ENCODE measurements at regions not wholly inside any gene's neighbourhood (a gene's known extent, or its start where the extent isn't known, plus 50 kb on each side); places are given as distances from the start of the nearest gene placed in this dataset.
A peak's percentile ranks its signal among the peaks of the same experiment; 100 is the strongest.

DNA sequence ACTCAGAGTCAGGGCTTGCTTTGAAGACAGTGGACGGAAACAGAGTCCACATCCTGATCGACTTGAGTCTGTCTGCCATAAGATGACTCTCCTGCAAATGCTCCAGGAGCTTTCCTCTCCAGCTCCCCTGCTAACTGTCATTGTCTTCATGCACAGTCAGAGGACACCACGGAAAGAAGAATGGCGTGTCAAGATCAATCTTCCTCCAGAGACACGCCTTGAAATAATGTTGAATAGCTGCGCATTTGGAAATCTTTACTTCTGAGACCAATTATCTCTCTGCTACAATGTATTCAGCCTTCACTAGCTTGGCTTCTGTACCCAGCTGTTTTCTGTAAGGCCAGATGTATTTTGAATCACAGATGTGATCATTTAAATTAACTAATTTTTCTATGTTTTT lies 457.2 kb downstream of the CDH2 start:
- no peaks in the 10 kb centered on the region for H3K9me3 ChIP-seq (ENCODE audit: control insufficient read depth, low read depth, low read length)
- no peak overlapping the region for H2BK15ac ChIP-seq (ENCODE audit: low read depth, low read length)
- Mint-ChIP-seq H3K27ac (peak overlapping the region in 2 of 3 experiments; percentile 5 to 72; a peak in 2 of 7 replicates), H3K4me3 (no peak overlapping the region; a peak in 1 of 5 replicates), H3K36me3 (ENCODE audit: insufficient read depth in 1 of 3, low read depth in 3 of 3) (no peaks in the 10 kb centered on the region; a peak in 1 of 7 replicates), H3K9me3 (no peaks in the 10 kb centered on the region; a peak in 2 of 5 replicates), H3K4me1 (peaks cover 50 to 56% of the 10 kb centered on the region in 2 experiments), H3K27me3 (ENCODE audit: low read depth) (no peaks in the 10 kb centered on the region)
- H3T11ph ChIP-seq (ENCODE audit: low read length) = no peak overlapping the region
- H4K8ac ChIP-seq (replicated peaks; ENCODE audit: insufficient read length, low read depth, low read length) = no peak overlapping the region
- no peak overlapping the region for H4K5ac ChIP-seq (ENCODE audit: insufficient read length, low read depth, low read length)
- no peaks in the 10 kb centered on the region for H3K23me2 ChIP-seq (ENCODE audit: insufficient read length, low read depth, low read length, poor library complexity, severe bottlenecking)
- no peak for DNase-seq
- H2BK120ac ChIP-seq (ENCODE audit: low read depth, low read length, poor library complexity, severe bottlenecking) = no peak overlapping the region
- no peak overlapping the region for H2BK20ac ChIP-seq (ENCODE audit: low read depth, low read length, poor library complexity, severe bottlenecking)
- H3K79me2 ChIP-seq (ENCODE audit: insufficient read depth, low read length) = no peaks in the 10 kb centered on the region
- TF ChIP-seq, protein P1, sequence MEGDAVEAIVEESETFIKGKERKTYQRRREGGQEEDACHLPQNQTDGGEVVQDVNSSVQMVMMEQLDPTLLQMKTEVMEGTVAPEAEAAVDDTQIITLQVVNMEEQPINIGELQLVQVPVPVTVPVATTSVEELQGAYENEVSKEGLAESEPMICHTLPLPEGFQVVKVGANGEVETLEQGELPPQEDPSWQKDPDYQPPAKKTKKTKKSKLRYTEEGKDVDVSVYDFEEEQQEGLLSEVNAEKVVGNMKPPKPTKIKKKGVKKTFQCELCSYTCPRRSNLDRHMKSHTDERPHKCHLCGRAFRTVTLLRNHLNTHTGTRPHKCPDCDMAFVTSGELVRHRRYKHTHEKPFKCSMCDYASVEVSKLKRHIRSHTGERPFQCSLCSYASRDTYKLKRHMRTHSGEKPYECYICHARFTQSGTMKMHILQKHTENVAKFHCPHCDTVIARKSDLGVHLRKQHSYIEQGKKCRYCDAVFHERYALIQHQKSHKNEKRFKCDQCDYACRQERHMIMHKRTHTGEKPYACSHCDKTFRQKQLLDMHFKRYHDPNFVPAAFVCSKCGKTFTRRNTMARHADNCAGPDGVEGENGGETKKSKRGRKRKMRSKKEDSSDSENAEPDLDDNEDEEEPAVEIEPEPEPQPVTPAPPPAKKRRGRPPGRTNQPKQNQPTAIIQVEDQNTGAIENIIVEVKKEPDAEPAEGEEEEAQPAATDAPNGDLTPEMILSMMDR (conservative IDR thresholded peaks at IDR 0.05) = no peak
- H3K14ac ChIP-seq (ENCODE audit: insufficient read depth, low read length) = no peak overlapping the region
- no peak overlapping the region for H3K23ac ChIP-seq (ENCODE audit: insufficient read length, low read depth, low read length)
- H4K91ac ChIP-seq (ENCODE audit: insufficient read length, low read depth, low read length) = no peak overlapping the region
- no peaks in the 10 kb centered on the region for H3K27me3 ChIP-seq (ENCODE audit: insufficient read depth, low read length)
- no peak overlapping the region for H2BK5ac ChIP-seq (ENCODE audit: insufficient read length, low read length)
- peak overlapping the region; percentile 56 for H2AFZ ChIP-seq (ENCODE audit: low read length)
- peak overlapping the region; percentile 21 for H2AK5ac ChIP-seq (ENCODE audit: insufficient read length, low read length)
- no peak overlapping the region for H3K4ac ChIP-seq (ENCODE audit: low read depth, low read length)
- no peak overlapping the region for H3K9ac ChIP-seq (ENCODE audit: extremely low read depth, insufficient read length, low read length)
- H3K18ac ChIP-seq (ENCODE audit: insufficient read length, low read depth, low read length) = no peak overlapping the region
- H3K56ac ChIP-seq (ENCODE audit: insufficient read length, low read depth, low read length) = no peak overlapping the region
- no peaks in the 10 kb centered on the region for H3K79me1 ChIP-seq (ENCODE audit: insufficient read depth, low read depth, low read length, poor library complexity, severe bottlenecking)
- WGBS (ENCODE audit: extremely low coverage, insufficient read length, low lambda C conversion rate) = no CpG with 5 or more reads among the region's 6 CpGs
- no peak overlapping the region for H2BK12ac ChIP-seq (ENCODE audit: insufficient read length, low read depth, low read length)
- no peak overlapping the region for H3K27ac ChIP-seq (ENCODE audit: insufficient read length, low read depth, low read length)
- peaks cover 11% of the 10 kb centered on the region; the same call in 1 of the 2 replicates for H3K4me1 ChIP-seq (ENCODE audit: insufficient read depth, low read length)
- no peaks in the 10 kb centered on the region for H4K20me1 ChIP-seq (ENCODE audit: control insufficient read depth, insufficient read depth, insufficient read length)
- H3K4me2 ChIP-seq (ENCODE audit: insufficient read depth, insufficient read length, low read length) = no peak overlapping the region
